H9 (cell line): ENCODE measurements at regions not wholly inside any gene's neighbourhood (a gene's known extent, or its start where the extent isn't known, plus 50 kb on each side); places are given as distances from the start of the nearest gene placed in this dataset.
"Not testable (repeated sequence)": the region's sequence is repeated elsewhere in the genome, so short reads cannot be mapped to it uniquely, and the experiment has no call there.

Source experiments
- DNase-seq: peaks from one replicate; pipeline ENCODE4 v3.0.0-alpha.2; 2017
- H2AFZ ChIP-seq: one replicate; pipeline ENCODE4 v1.6.1; 2013; ENCODE audit warnings: mild to moderate bottlenecking, low read length, control low read depth, moderate library complexity
- H2AK5ac ChIP-seq: 2 replicates; pipeline ENCODE4 v1.6.1; 2013; ENCODE audit warnings: low read length, control low read depth, mixed read lengths; ENCODE audit not compliant: insufficient read length
- H2BK120ac ChIP-seq: one replicate; pipeline ENCODE4 v1.6.1; 2013; ENCODE audit warnings: low read depth, mild to moderate bottlenecking, low read length, control low read depth, inconsistent platforms; ENCODE audit not compliant: poor library complexity, severe bottlenecking
- H2BK12ac ChIP-seq: 2 replicates; pipeline ENCODE4 v1.6.1; 2013; ENCODE audit warnings: low read length, control low read depth, mixed read lengths, low read depth; ENCODE audit not compliant: insufficient read length
- H2BK15ac ChIP-seq: 2 replicates; pipeline ENCODE4 v1.6.1; 2013; ENCODE audit warnings: low read depth, low read length, control low read depth
- H2BK20ac ChIP-seq: one replicate; pipeline ENCODE4 v1.6.1; 2013; ENCODE audit warnings: low read depth, mild to moderate bottlenecking, low read length, control low read depth, inconsistent platforms; ENCODE audit not compliant: poor library complexity, severe bottlenecking
- H2BK5ac ChIP-seq: 2 replicates; pipeline ENCODE4 v1.6.1; 2013; ENCODE audit warnings: low read length, control low read depth, mixed read lengths; ENCODE audit not compliant: insufficient read length
- H3K14ac ChIP-seq: 2 replicates; pipeline ENCODE4 v1.6.1; 2013; ENCODE audit warnings: low read length, control low read depth; ENCODE audit not compliant: insufficient read depth
- H3K18ac ChIP-seq: 2 replicates; pipeline ENCODE4 v1.6.1; 2013; ENCODE audit warnings: low read depth, mild to moderate bottlenecking, mixed read lengths, low read length, control low read depth; ENCODE audit not compliant: insufficient read length
- H3K23ac ChIP-seq: 2 replicates; pipeline ENCODE4 v1.6.1; 2013; ENCODE audit warnings: low read length, control low read depth, mixed read lengths, low read depth; ENCODE audit not compliant: insufficient read length
- H3K23me2 ChIP-seq: 2 replicates; pipeline ENCODE4 v1.6.1; 2013; ENCODE audit warnings: low read depth, mild to moderate bottlenecking, mixed read lengths, low read length, control low read depth; ENCODE audit not compliant: insufficient read length, poor library complexity, severe bottlenecking
- H3K27ac ChIP-seq: 2 replicates; pipeline ENCODE4 v1.5.1; 2013; ENCODE audit warnings: low read length, control low read depth, mixed read lengths, low read depth; ENCODE audit not compliant: insufficient read length
- H3K27me3 ChIP-seq: 2 replicates; pipeline ENCODE4 v1.6.1; 2013; ENCODE audit warnings: low read length, control low read depth, inconsistent platforms; ENCODE audit not compliant: insufficient read depth
- H3K4ac ChIP-seq: 2 replicates; pipeline ENCODE4 v1.6.1; 2013; ENCODE audit warnings: low read depth, mild to moderate bottlenecking, control low read depth, inconsistent platforms, low read length, moderate library complexity
- H3K4me1 ChIP-seq: 2 replicates; pipeline ENCODE4 v1.6.1; 2013; ENCODE audit warnings: low read length, control low read depth, inconsistent platforms; ENCODE audit not compliant: insufficient read depth
- H3K4me2 ChIP-seq: 2 replicates; pipeline ENCODE4 v1.6.1; 2013; ENCODE audit warnings: low read length, control low read depth, mixed read lengths; ENCODE audit not compliant: insufficient read length, insufficient read depth
- H3K56ac ChIP-seq: 2 replicates; pipeline ENCODE4 v1.6.1; 2013; ENCODE audit warnings: low read depth, mild to moderate bottlenecking, mixed read lengths, low read length, control low read depth; ENCODE audit not compliant: insufficient read length
- H3K79me1 ChIP-seq: 2 replicates; pipeline ENCODE4 v1.6.1; 2013; ENCODE audit warnings: low read depth, mild to moderate bottlenecking, moderate library complexity, low read length, control low read depth, inconsistent platforms; ENCODE audit not compliant: insufficient read depth, poor library complexity, severe bottlenecking
- H3K79me2 ChIP-seq: 2 replicates; pipeline ENCODE4 v1.6.1; 2013; ENCODE audit warnings: low read length, control low read depth, inconsistent platforms; ENCODE audit not compliant: insufficient read depth
- H3K9ac ChIP-seq: 2 replicates; pipeline ENCODE4 v1.6.1; 2013; ENCODE audit warnings: low read length, control low read depth, mixed read lengths; ENCODE audit not compliant: insufficient read length; ENCODE audit errors: extremely low read depth
- H3K9me3 ChIP-seq: one replicate; pipeline ENCODE4 v1.6.1; 2013; ENCODE audit warnings: low read depth, low read length, inconsistent platforms; ENCODE audit not compliant: control insufficient read depth
- H3T11ph ChIP-seq: one replicate; pipeline ENCODE4 v1.6.1; 2013; ENCODE audit warnings: mild to moderate bottlenecking, low read length, control low read depth, inconsistent platforms
- H4K20me1 ChIP-seq: one replicate; pipeline ENCODE4 v1.6.1; 2013; ENCODE audit not compliant: control insufficient read depth, insufficient read length, insufficient read depth
- H4K5ac ChIP-seq: 2 replicates; pipeline ENCODE4 v1.6.1; 2013; ENCODE audit warnings: low read depth, mild to moderate bottlenecking, mixed read lengths, low read length, control low read depth; ENCODE audit not compliant: insufficient read length
- H4K8ac ChIP-seq: replicated peaks from 2 replicates; pipeline ENCODE4 v1.6.1; 2013; ENCODE audit warnings: low read length, control low read depth, mixed read lengths, low read depth; ENCODE audit not compliant: insufficient read length
- H4K91ac ChIP-seq: 2 replicates; pipeline ENCODE4 v1.6.1; 2013; ENCODE audit warnings: low read depth, mild to moderate bottlenecking, moderate library complexity, mixed read lengths, low read length, control low read depth; ENCODE audit not compliant: insufficient read length
- H3K27ac Mint-ChIP-seq, 3 experiments: 2 replicates in 2 of 3; 3 replicates in 1 of 3; pipeline ENCODE4 v1.8.0; 2020 to 2021; ENCODE audit warnings: mixed read lengths in 3 of 3, mild to moderate bottlenecking in 1 of 3, moderate library complexity in 1 of 3
- H3K27me3 Mint-ChIP-seq: 2 replicates; pipeline ENCODE4 v1.8.0; 2021; ENCODE audit warnings: low read depth, mild to moderate bottlenecking, moderate library complexity, mixed read lengths
- H3K36me3 Mint-ChIP-seq, 3 experiments: 2 replicates in 2 of 3; 3 replicates in 1 of 3; pipeline ENCODE4 v1.8.0; 2020 to 2021; ENCODE audit warnings: low read depth in 3 of 3, mixed read lengths in 3 of 3; ENCODE audit not compliant: insufficient read depth in 1 of 3
- H3K4me1 Mint-ChIP-seq, 2 experiments: 2 replicates each; pipeline ENCODE4 v1.8.0; 2020; ENCODE audit warnings: mixed read lengths in 2 of 2
- H3K4me3 Mint-ChIP-seq, 2 experiments: 2 replicates in 1 of 2; 3 replicates in 1 of 2; pipeline ENCODE4 v1.8.0; 2020 to 2021; ENCODE audit warnings: mild to moderate bottlenecking in 2 of 2, mixed read lengths in 2 of 2, moderate library complexity in 1 of 2
- H3K9me3 Mint-ChIP-seq, 2 experiments: 2 replicates in 1 of 2; 3 replicates in 1 of 2; pipeline ENCODE4 v1.8.0; 2020; ENCODE audit warnings: mild to moderate bottlenecking in 2 of 2, mixed read lengths in 2 of 2, moderate library complexity in 1 of 2
- CTCF ChIP-seq: fragments of 200-600 bp; sonication (generic); conservative IDR thresholded peaks from 3 replicates; pipeline ENCODE4 v1.8.0; 2021; ENCODE audit warnings: antibody characterized with exemption, mild to moderate bottlenecking
- WGBS: extraction: QIAGEN DNeasy Blood & Tissue Kit; methylation state at CpG from one replicate; pipeline ENCODE4 v1.1.7; 2013; ENCODE audit warnings: missing lambda C conversion rate, low lambda C conversion rate, mixed read lengths; ENCODE audit not compliant: insufficient read length; ENCODE audit errors: extremely low coverage; 5-methylcytosine and 5-hydroxymethylcytosine counted together

GRCh38 chr13:80928241-80928640, 587.3 kb upstream of the SPRY2 start:
- H2BK12ac ChIP-seq: no peak overlapping the region
- H3K27me3 Mint-ChIP-seq: no peaks in the 10 kb centered on the region
- H3K23me2 ChIP-seq: no peaks in the 10 kb centered on the region
- no peak overlapping the region for H3K23ac ChIP-seq
- H3K9me3 Mint-ChIP-seq: no peaks in the 10 kb centered on the region
- H3K14ac ChIP-seq: no peak overlapping the region
- no peak for TF ChIP-seq CTCF
- no peak overlapping the region for H4K5ac ChIP-seq
- no peak overlapping the region for H3K4ac ChIP-seq
- no peak overlapping the region for H3K4me2 ChIP-seq
- no peak overlapping the region for H3K56ac ChIP-seq
- no peak overlapping the region for H2BK20ac ChIP-seq
- H2AK5ac ChIP-seq: no peak overlapping the region
- no peaks in the 10 kb centered on the region for H3K9me3 ChIP-seq
- H3K27ac Mint-ChIP-seq: no peak overlapping the region
- no peak overlapping the region for H3K27ac ChIP-seq
- no peaks in the 10 kb centered on the region for H4K20me1 ChIP-seq
- no peak overlapping the region for H3K9ac ChIP-seq
- no peak overlapping the region for H3K4me3 Mint-ChIP-seq
- no peak overlapping the region for H2BK120ac ChIP-seq
- no peak overlapping the region for H2BK5ac ChIP-seq
- no peaks in the 10 kb centered on the region for H3K4me1 ChIP-seq
- WGBS: no CpG with 5 or more reads among the region's 3 CpGs
- DNase-seq: no peak
- no peak overlapping the region for H3K18ac ChIP-seq
- no peaks in the 10 kb centered on the region for H3K79me1 ChIP-seq
- no peaks in the 10 kb centered on the region for H3K79me2 ChIP-seq
- no peak overlapping the region for H4K8ac ChIP-seq
- H2AFZ ChIP-seq: no peak overlapping the region
- no peak overlapping the region for H3T11ph ChIP-seq
- H3K4me1 Mint-ChIP-seq: no peaks in the 10 kb centered on the region
- no peak overlapping the region for H2BK15ac ChIP-seq
- no peaks in the 10 kb centered on the region for H3K36me3 Mint-ChIP-seq
- H4K91ac ChIP-seq: no peak overlapping the region
- H3K27me3 ChIP-seq: no peaks in the 10 kb centered on the region

- H3K56ac ChIP-seq, H2BK15ac ChIP-seq, H2BK20ac ChIP-seq, H3K18ac ChIP-seq, H4K8ac ChIP-seq, H3K14ac ChIP-seq, H4K91ac ChIP-seq, H3K9me3 ChIP-seq, H4K5ac ChIP-seq, H3K36me3 Mint-ChIP-seq, H3K4me1 Mint-ChIP-seq, H2BK12ac ChIP-seq, H3K27me3 Mint-ChIP-seq, H2AK5ac ChIP-seq, H3K4me3 Mint-ChIP-seq, H3K4me2 ChIP-seq, H3K27ac Mint-ChIP-seq, H3K4ac ChIP-seq, H3K79me1 ChIP-seq, H3K27ac ChIP-seq, H2BK120ac ChIP-seq, H3T11ph ChIP-seq, H2BK5ac ChIP-seq, H3K23me2 ChIP-seq, H3K9ac ChIP-seq, DNase-seq, H3K27me3 ChIP-seq, H2AFZ ChIP-seq, H3K79me2 ChIP-seq, H4K20me1 ChIP-seq, H3K9me3 Mint-ChIP-seq, H3K4me1 ChIP-seq, H3K23ac ChIP-seq: not testable (repeated sequence)
- WGBS: no CpG with 5 or more reads among the region's 3 CpGs
Observed at GRCh38 chr13:80926024-80926423, 585.1 kb upstream of the SPRY2 start.
